Fibroblast of lung (primary cell): ENCODE measurements at regions not wholly inside any gene's neighbourhood (a gene's known extent, or its start where the extent isn't known, plus 50 kb on each side); places are given as distances from the start of the nearest gene placed in this dataset.
"Not testable (repeated sequence)": the region's sequence is repeated elsewhere in the genome, so short reads cannot be mapped to it uniquely, and the experiment has no call there.

ENCODE experiments used
- DNase-seq, 2 donors: peaks; one replicate each; pipeline versions ENCODE4 v3.0.0 to v3.0.0-alpha.2; 2010; ENCODE audit warnings: low read depth in 2 of 2
- H2AFZ ChIP-seq: 2 replicates; pipeline ENCODE4 v1.5.1; 2012; ENCODE audit warnings: low read length, control low read depth, inconsistent platforms
- H3K27ac ChIP-seq: 2 replicates; pipeline ENCODE4 v1.5.1; 2011; ENCODE audit warnings: low read length, control low read depth; ENCODE audit not compliant: insufficient read depth
- H3K27me3 ChIP-seq: 2 replicates; pipeline ENCODE4 v1.5.1; 2011; ENCODE audit warnings: mild to moderate bottlenecking, low read length; ENCODE audit not compliant: control insufficient read depth, insufficient read depth
- H3K36me3 ChIP-seq: 2 replicates; pipeline ENCODE4 v1.5.1; 2011; ENCODE audit warnings: low read length; ENCODE audit not compliant: control insufficient read depth, insufficient read depth
- H3K4me1 ChIP-seq: 2 replicates; pipeline ENCODE4 v1.5.1; 2011; ENCODE audit warnings: low read length; ENCODE audit not compliant: control insufficient read depth, insufficient read depth; ENCODE audit errors: extremely low read depth
- H3K4me2 ChIP-seq: 2 replicates; pipeline ENCODE4 v1.5.1; 2011; ENCODE audit warnings: low read length, control low read depth; ENCODE audit not compliant: insufficient read depth; ENCODE audit errors: extremely low read depth
- H3K4me3 ChIP-seq, 4 experiments: fragments of 200-600 bp in 1 of 4; sonication (generic) in 1 of 4; replicated peaks in 1 of 4; 2 replicates each; pipeline ENCODE4 v1.5.1; 2011 to 2016; ENCODE audit warnings: low read length in 4 of 4, low read depth in 3 of 4, mild to moderate bottlenecking in 3 of 4, control low read depth in 2 of 4, inconsistent platforms in 1 of 4, mixed read lengths in 1 of 4; ENCODE audit not compliant: insufficient read depth in 1 of 4; ENCODE audit errors: control extremely low read depth in 1 of 4
- H3K79me2 ChIP-seq: 2 replicates; pipeline ENCODE4 v1.5.1; 2012; ENCODE audit warnings: mild to moderate bottlenecking, low read length, inconsistent platforms; ENCODE audit not compliant: control insufficient read depth, insufficient read depth
- H3K9ac ChIP-seq: 2 replicates; pipeline ENCODE4 v1.5.1; 2011; ENCODE audit warnings: mild to moderate bottlenecking, low read length, control low read depth; ENCODE audit not compliant: insufficient read depth
- H3K9me3 ChIP-seq: 2 replicates; pipeline ENCODE4 v1.5.1; 2012; ENCODE audit warnings: low read depth, low read length; ENCODE audit not compliant: control insufficient read depth, insufficient read depth
- H4K20me1 ChIP-seq: 2 replicates; pipeline ENCODE4 v1.5.1; 2011; ENCODE audit warnings: low read length; ENCODE audit not compliant: control insufficient read depth, insufficient read depth; ENCODE audit errors: extremely low read depth
- EZH2 ChIP-seq: IDR thresholded peaks from 2 replicates; pipeline ENCODE4 v1.5.1; 2012; ENCODE audit warnings: low read length, control low read depth, mild to moderate bottlenecking; ENCODE audit errors: missing control alignments
- TF ChIP-seq, protein P1 (sequence below), 2 donors: IDR thresholded peaks in 1 of 2; conservative IDR thresholded peaks in 1 of 2; 1 replicate in 1 of 2; 2 replicates in 1 of 2; pipeline ENCODE4 v1.5.1; 2011 to 2012; ENCODE audit warnings: low read length in 2 of 2, control low read depth in 1 of 2, inconsistent platforms in 1 of 2, low read depth in 1 of 2, mild to moderate bottlenecking in 1 of 2

DNA sequence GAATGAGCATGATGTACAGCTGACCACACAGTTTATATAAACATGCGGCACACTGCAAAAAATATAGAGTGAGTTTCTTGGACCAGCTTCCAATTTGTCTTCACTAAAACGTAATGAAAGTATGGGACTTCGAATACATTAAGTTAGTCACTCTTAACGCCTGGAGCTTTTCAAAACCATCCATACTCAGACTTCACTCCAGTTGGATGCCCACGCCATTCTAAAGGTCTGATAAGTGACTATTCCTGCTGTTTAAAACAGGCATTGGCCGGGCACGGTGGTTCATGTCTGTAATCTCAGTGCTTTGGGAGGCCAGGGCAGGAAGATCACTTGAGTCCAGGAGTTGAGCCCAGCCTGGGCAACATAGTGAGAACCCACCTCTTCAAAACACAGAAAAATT lies 84.6 kb downstream of the MYL12B start:
- no peaks in the 10 kb centered on the region for H3K4me1 ChIP-seq
- H4K20me1 ChIP-seq, result no peaks in the 10 kb centered on the region
- no peak overlapping the region for H3K27ac ChIP-seq
- H3K79me2 ChIP-seq, result no peaks in the 10 kb centered on the region
- peak overlapping the region; percentile 51 for H3K4me2 ChIP-seq
- no peaks in the 10 kb centered on the region for H3K36me3 ChIP-seq
- no peak overlapping the region for H2AFZ ChIP-seq
- TF ChIP-seq, protein P1, sequence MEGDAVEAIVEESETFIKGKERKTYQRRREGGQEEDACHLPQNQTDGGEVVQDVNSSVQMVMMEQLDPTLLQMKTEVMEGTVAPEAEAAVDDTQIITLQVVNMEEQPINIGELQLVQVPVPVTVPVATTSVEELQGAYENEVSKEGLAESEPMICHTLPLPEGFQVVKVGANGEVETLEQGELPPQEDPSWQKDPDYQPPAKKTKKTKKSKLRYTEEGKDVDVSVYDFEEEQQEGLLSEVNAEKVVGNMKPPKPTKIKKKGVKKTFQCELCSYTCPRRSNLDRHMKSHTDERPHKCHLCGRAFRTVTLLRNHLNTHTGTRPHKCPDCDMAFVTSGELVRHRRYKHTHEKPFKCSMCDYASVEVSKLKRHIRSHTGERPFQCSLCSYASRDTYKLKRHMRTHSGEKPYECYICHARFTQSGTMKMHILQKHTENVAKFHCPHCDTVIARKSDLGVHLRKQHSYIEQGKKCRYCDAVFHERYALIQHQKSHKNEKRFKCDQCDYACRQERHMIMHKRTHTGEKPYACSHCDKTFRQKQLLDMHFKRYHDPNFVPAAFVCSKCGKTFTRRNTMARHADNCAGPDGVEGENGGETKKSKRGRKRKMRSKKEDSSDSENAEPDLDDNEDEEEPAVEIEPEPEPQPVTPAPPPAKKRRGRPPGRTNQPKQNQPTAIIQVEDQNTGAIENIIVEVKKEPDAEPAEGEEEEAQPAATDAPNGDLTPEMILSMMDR (conservative IDR thresholded peaks at IDR 0.05 in 1 of 2, IDR thresholded peaks at IDR 0.05 in 1 of 2; ENCODE audit: low read depth in 1 of 2, low read length in 2 of 2), result no peak
- TF ChIP-seq EZH2, result no peak
- H3K27me3 ChIP-seq, result no peaks in the 10 kb centered on the region
- no peaks in the 10 kb centered on the region for H3K9me3 ChIP-seq
- H3K4me3 ChIP-seq, result no peak overlapping the region
- DNase-seq, result peak in 1 of 2 donors; percentile 33
- H3K9ac ChIP-seq, result no peak overlapping the region

- H3K36me3 ChIP-seq, result no peaks in the 10 kb centered on the region
- no peaks in the 10 kb centered on the region for H4K20me1 ChIP-seq
- H3K4me3 ChIP-seq, result no peak overlapping the region
- no peaks in the 10 kb centered on the region for H3K4me1 ChIP-seq
- TF ChIP-seq EZH2, result no peak
- TF ChIP-seq, protein P1 (conservative IDR thresholded peaks at IDR 0.05 in 1 of 2, IDR thresholded peaks at IDR 0.05 in 1 of 2; ENCODE audit: low read depth in 1 of 2, low read length in 2 of 2), result no peak
- no peak overlapping the region for H3K4me2 ChIP-seq
- DNase-seq, result no peak
- H2AFZ ChIP-seq, result no peak overlapping the region
- H3K27me3 ChIP-seq, result no peaks in the 10 kb centered on the region
- H3K9ac ChIP-seq, result no peak overlapping the region
- H3K79me2 ChIP-seq, result no peaks in the 10 kb centered on the region
- H3K9me3 ChIP-seq, result no peaks in the 10 kb centered on the region
- H3K27ac ChIP-seq, result no peak overlapping the region
Measured at GRCh38 chr18:3347286-3347803, 85.4 kb downstream of the MYL12B start.

DNA sequence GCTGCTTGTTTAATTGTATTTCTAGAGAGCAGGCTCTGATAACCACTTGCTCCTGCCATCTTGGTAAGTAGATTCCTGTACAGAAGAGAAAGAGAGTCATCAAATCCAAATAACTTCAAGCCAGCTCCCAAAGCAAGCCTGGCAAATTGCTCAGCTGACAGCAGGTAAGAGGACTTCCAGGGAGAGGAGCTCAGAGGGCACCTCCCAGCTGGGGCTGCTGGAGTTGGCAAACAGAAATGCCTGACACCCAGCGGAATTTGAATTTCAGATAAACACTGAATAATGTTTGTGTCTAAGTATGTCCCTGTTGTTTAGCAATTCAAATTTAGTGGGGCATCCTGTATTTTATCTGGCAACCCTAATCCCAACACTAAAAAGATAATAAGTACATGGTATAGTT lies 86.2 kb downstream of the MYL12B start:
- H3K36me3 ChIP-seq, result no peaks in the 10 kb centered on the region
- no peak overlapping the region for H3K4me3 ChIP-seq
- TF ChIP-seq, protein P1 (conservative IDR thresholded peaks at IDR 0.05 in 1 of 2, IDR thresholded peaks at IDR 0.05 in 1 of 2; ENCODE audit: low read depth in 1 of 2, low read length in 2 of 2), result no peak
- no peak for TF ChIP-seq EZH2
- H3K27me3 ChIP-seq, result no peaks in the 10 kb centered on the region
- DNase-seq, result no peak
- no peaks in the 10 kb centered on the region for H3K4me1 ChIP-seq
- no peak overlapping the region for H3K27ac ChIP-seq
- H3K79me2 ChIP-seq, result no peaks in the 10 kb centered on the region
- no peak overlapping the region for H3K9ac ChIP-seq
- no peak overlapping the region for H3K4me2 ChIP-seq
- no peak overlapping the region for H2AFZ ChIP-seq
- H4K20me1 ChIP-seq, result no peaks in the 10 kb centered on the region
- no peaks in the 10 kb centered on the region for H3K9me3 ChIP-seq

DNA sequence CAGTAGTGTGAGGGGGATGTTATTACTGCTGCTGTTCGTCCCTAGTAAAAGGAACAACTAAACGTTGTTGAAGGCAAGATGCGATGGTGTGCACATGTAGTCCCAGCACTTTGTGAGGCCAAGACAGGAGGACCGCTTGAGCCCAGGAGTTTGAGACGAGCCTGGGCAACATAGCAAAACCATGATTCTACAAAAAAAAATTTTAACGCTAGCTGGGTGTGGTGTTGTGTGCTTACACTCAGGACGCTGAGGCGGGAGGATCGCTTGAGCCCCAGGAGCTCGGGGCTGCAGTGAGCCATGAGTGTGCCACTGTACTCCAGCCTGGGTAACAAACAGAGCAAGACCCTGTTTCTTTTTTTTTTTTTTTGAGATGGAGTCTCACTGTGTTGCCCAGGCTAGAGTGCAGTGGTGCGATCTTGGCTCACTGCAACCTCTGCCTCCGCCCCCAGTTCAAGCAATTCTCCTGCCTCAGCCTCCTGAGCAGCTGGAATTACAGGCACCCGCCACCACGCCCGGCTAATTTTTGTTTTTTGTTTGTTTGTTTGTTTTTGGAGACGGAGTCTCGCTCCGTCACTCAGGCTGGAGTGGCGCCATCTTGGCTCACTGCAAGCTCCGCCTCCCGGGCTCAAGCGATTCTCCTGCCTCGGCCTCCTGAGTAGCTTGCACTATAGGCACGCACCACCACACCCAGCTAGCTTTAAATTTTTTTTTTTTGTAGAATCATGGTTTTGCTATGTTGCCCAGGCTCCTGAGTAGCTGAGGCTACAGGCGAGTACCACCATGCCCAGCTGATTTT lies 87.3 kb downstream of the MYL12B start:
- not testable (repeated sequence) for H2AFZ ChIP-seq

More for the DNA sequence above, 87.3 kb downstream of the MYL12B start:
- not testable (repeated sequence) for H3K79me2 ChIP-seq, H4K20me1 ChIP-seq, H3K9ac ChIP-seq, H3K4me1 ChIP-seq, DNase-seq, H3K4me2 ChIP-seq, H3K27me3 ChIP-seq, H3K9me3 ChIP-seq, H3K27ac ChIP-seq, H3K4me3 ChIP-seq, H3K36me3 ChIP-seq
